ENCODE measurements at regions not wholly inside any gene's neighbourhood (a gene's known extent, or its start where the extent isn't known, plus 50 kb on each side); places are given as distances from the start of the nearest gene placed in this dataset.

GRCh38 chr1:198019126-198019525, 102.0 kb downstream of the LHX9 start:
- TF ChIP-seq FOSL1 (IDR thresholded peaks at IDR 0.05; ENCODE audit: low read depth) (no peak), CEBPB (IDR thresholded peaks at IDR 0.05; ENCODE audit: low read depth) (no peak), POLR2AphosphoS5 (IDR thresholded peaks at IDR 0.05; ENCODE audit: low read depth, low read length) (no peak), MAX (IDR thresholded peaks at IDR 0.05) (no peak), JUND (IDR thresholded peaks at IDR 0.05) (no peak), SIN3A (IDR thresholded peaks at IDR 0.05; ENCODE audit: low read depth) (no peak), EZH2 (IDR thresholded peaks at IDR 0.05) (no peak), ZNF274 (IDR thresholded peaks at IDR 0.05; ENCODE audit: low read depth, low read length) (no peak), ELF1 (IDR thresholded peaks at IDR 0.05; ENCODE audit: borderline replicate concordance, low read depth) (no peak), ATF3 (IDR thresholded peaks at IDR 0.05) (no peak), TCF7L2 (IDR thresholded peaks at IDR 0.05; ENCODE audit: borderline replicate concordance, extremely low read depth, insufficient read depth, insufficient read length) (no peak), ZBTB33 (IDR thresholded peaks at IDR 0.05; ENCODE audit: extremely low read depth, insufficient replicate concordance, low read length) (no peak), CBX3 (IDR thresholded peaks at IDR 0.05; ENCODE audit: low read depth) (no peak), REST (IDR thresholded peaks at IDR 0.05; ENCODE audit: low read depth) (no peak), POLR2A (IDR thresholded peaks at IDR 0.05; ENCODE audit: borderline replicate concordance, extremely low read depth, insufficient read depth, insufficient read length) (no peak), CTCF (IDR thresholded peaks at IDR 0.05 in 2 of 3, conservative IDR thresholded peaks at IDR 0.05 in 1 of 3; ENCODE audit: borderline replicate concordance in 1 of 3, insufficient read depth in 1 of 3, low read depth in 2 of 3, low read length in 2 of 3) (no peak)
- ChIA-PET POLR2A (no interaction called here), RAD21 (ENCODE audit: low non-redundant PET in 1 of 2, low total read pairs in 2 of 2, uncharacterized antibody in 2 of 2, unreplicated experiment in 2 of 2) (no interaction called here), CTCF (no interaction called here)
- Histone ChIP-seq H3K9me3 (ENCODE audit: control insufficient read depth in 1 of 2, insufficient read depth in 1 of 2, low read depth in 1 of 2, low read length in 2 of 2) (no peaks in the 10 kb centered on the region), H3K36me3 (ENCODE audit: control insufficient read depth in 1 of 2, insufficient read depth in 2 of 2, low read length in 2 of 2) (no peaks in the 10 kb centered on the region), H2AFZ (ENCODE audit: low read depth, low read length, poor library complexity, severe bottlenecking) (no peak overlapping the region), H3K9me2 (ENCODE audit: insufficient read depth) (no peaks in the 10 kb centered on the region), H4K20me1 (ENCODE audit: insufficient read depth) (no peaks in the 10 kb centered on the region), H3K79me2 (ENCODE audit: insufficient read depth, low read length) (no peaks in the 10 kb centered on the region), H3K4me1 (ENCODE audit: control insufficient read depth in 1 of 2, insufficient read depth in 2 of 2, low read length in 2 of 2) (peaks cover 0 to 7% of the 10 kb centered on the region in 2 experiments; a peak in 1 of 4 replicates), H3K4me2 (ENCODE audit: low read length) (no peak overlapping the region), H3K9ac (ENCODE audit: low read length) (no peak overlapping the region), H3K27me3 (ENCODE audit: insufficient read depth, low read length) (no peaks in the 10 kb centered on the region), H3K27ac (ENCODE audit: low read depth, low read length) (no peak overlapping the region), H3K4me3 (replicated peaks in 1 of 2; ENCODE audit: low read depth in 1 of 2, low read length in 2 of 2) (no peak overlapping the region)
- no TSS peak for BruUV-seq (replicated peaks)
- no peak for DNase-seq (ENCODE audit: low read depth, low spot score)
- ATAC-seq = no peak
- intact Hi-C loops (cut with micrococcal nuclease) = no loop called here
